HG03520 (cell line): ENCODE measurements at regions not wholly inside any gene's neighbourhood (a gene's known extent, or its start where the extent isn't known, plus 50 kb on each side); places are given as distances from the start of the nearest gene placed in this dataset.
"Not testable (repeated sequence)": the region's sequence is repeated elsewhere in the genome, so short reads cannot be mapped to it uniquely, and the experiment has no call there.

Experiments used
- ATAC-seq: cut with Tn5 transposase; IDR thresholded peaks from one replicate; pipeline ENCODE4 v1.9.1; 2021; ENCODE audit warnings: mild to moderate bottlenecking, moderate library complexity; ENCODE audit not compliant: unreplicated experiment

GRCh38 chr6:141403103-141403502, 729.6 kb upstream of the GJE1 start:
- ATAC-seq: no peak

GRCh38 chr6:141402489-141402888, 730.2 kb upstream of the GJE1 start:
- no peak for ATAC-seq

GRCh38 chr6:141401851-141402250, 730.9 kb upstream of the GJE1 start:
- ATAC-seq: no peak

- no peak for ATAC-seq
These were observed 731.6 kb upstream of the GJE1 start for GRCh38 chr6:141401168-141401567.

- no peak for ATAC-seq
These were observed 733.8 kb upstream of the GJE1 start for GRCh38 chr6:141398949-141399348.

- no peak for ATAC-seq
These were observed 737.2 kb upstream of the GJE1 start for GRCh38 chr6:141395443-141396008.

- no peak for ATAC-seq
These were observed 738.1 kb upstream of the GJE1 start for GRCh38 chr6:141394565-141395051.

- no peak for ATAC-seq
These were observed 738.6 kb upstream of the GJE1 start for GRCh38 chr6:141394125-141394536.

GRCh38 chr6:141393405-141394124, 739.2 kb upstream of the GJE1 start:
- ATAC-seq: no peak

GRCh38 chr6:141391135-141391534, 741.6 kb upstream of the GJE1 start:
- not testable (repeated sequence) for ATAC-seq

- ATAC-seq: no peak
These were observed 744.1 kb upstream of the GJE1 start for GRCh38 chr6:141388666-141389065.

- no peak for ATAC-seq
These were observed 762.3 kb upstream of the GJE1 start for GRCh38 chr6:141370438-141370837.

- ATAC-seq: not testable (repeated sequence)
These were observed 765.9 kb upstream of the GJE1 start for GRCh38 chr6:141366796-141367195.

GRCh38 chr6:141364694-141365093, 768.0 kb upstream of the GJE1 start:
- ATAC-seq: no peak

GRCh38 chr6:141364232-141364631, 768.5 kb upstream of the GJE1 start:
- no peak for ATAC-seq

- no peak for ATAC-seq
These were observed 771.2 kb upstream of the GJE1 start for GRCh38 chr6:141361559-141361958.

- no peak for ATAC-seq
These were observed 772.8 kb upstream of the GJE1 start for GRCh38 chr6:141359953-141360352.

GRCh38 chr6:141354191-141354955, 778.4 kb upstream of the GJE1 start:
- no peak for ATAC-seq

- no peak for ATAC-seq
These were observed 781.0 kb upstream of the GJE1 start for GRCh38 chr6:141351721-141352120.

- no peak for ATAC-seq
These were observed 783.0 kb upstream of the GJE1 start for GRCh38 chr6:141349710-141350109.

GRCh38 chr6:141347906-141348492, 784.7 kb upstream of the GJE1 start:
- ATAC-seq: no peak
